Prostate gland (tissue), 2 donors: ENCODE measurements at regions not wholly inside any gene's neighbourhood (a gene's known extent, or its start where the extent isn't known, plus 50 kb on each side); places are given as distances from the start of the nearest gene placed in this dataset.

Experiments
- DNase-seq: peaks from one replicate; pipeline ENCODE4 v3.0.0-alpha.2; 2019; ENCODE audit warnings: low spot score
- H3K27ac ChIP-seq, 2 donors: fragments of 200-600 bp; sonication (generic); 2 replicates each; pipeline ENCODE4 v1.5.1; 2017 to 2019
- H3K27me3 ChIP-seq: fragments of 200-600 bp; sonication (generic); replicated peaks from 2 replicates; pipeline ENCODE4 v1.5.1; 2019; ENCODE audit not compliant: insufficient read depth
- H3K36me3 ChIP-seq, 2 donors: fragments of 200-600 bp; sonication (generic); 1 replicate in 1 of 2; 2 replicates in 1 of 2; pipeline versions ENCODE4 v1.5.1 to v1.8.1; 2017 to 2019
- H3K4me1 ChIP-seq: fragments of 200-600 bp; sonication (generic); replicated peaks from 2 replicates; pipeline ENCODE4 v1.5.1; 2019
- H3K4me3 ChIP-seq, 2 donors: fragments of 200-600 bp; sonication (generic); 2 replicates each; pipeline ENCODE4 v1.5.1; 2017 to 2019
- H3K9me3 ChIP-seq: fragments of 200-600 bp; sonication (generic); 2 replicates; pipeline ENCODE4 v1.5.1; 2017
- CTCF ChIP-seq, 4 experiments: fragments of 200-600 bp in 2 of 4; fragments of 450-650 bp in 2 of 4; sonication (generic) in 2 of 4; IDR thresholded peaks; 1 replicate in 3 of 4; 2 replicates in 1 of 4; pipeline ENCODE4 v1.5.1; 2016 to 2019; ENCODE audit warnings: antibody characterized with exemption in 4 of 4, mild to moderate bottlenecking in 2 of 4, moderate library complexity in 2 of 4
- POLR2A ChIP-seq: fragments of 450-650 bp; IDR thresholded peaks from one replicate; pipeline ENCODE4 v1.6.1; 2016; ENCODE audit warnings: antibody characterized with exemption, mild to moderate bottlenecking
- POLR2AphosphoS5 ChIP-seq: sonication (generic); formaldehyde crosslinking; IDR thresholded peaks from one replicate; pipeline ENCODE4 v1.6.1; 2017; ENCODE audit warnings: antibody characterized with exemption
- WGBS: methylation state at CpG from one replicate; pipeline ENCODE4 v1.1.5; 2018; 5-methylcytosine and 5-hydroxymethylcytosine counted together
- intact Hi-C: fragments of 100-400 bp; cut with DNase I; formaldehyde crosslinking; loops from one replicate; pipeline ENCODE4 v1.14.2; 2022

DNA sequence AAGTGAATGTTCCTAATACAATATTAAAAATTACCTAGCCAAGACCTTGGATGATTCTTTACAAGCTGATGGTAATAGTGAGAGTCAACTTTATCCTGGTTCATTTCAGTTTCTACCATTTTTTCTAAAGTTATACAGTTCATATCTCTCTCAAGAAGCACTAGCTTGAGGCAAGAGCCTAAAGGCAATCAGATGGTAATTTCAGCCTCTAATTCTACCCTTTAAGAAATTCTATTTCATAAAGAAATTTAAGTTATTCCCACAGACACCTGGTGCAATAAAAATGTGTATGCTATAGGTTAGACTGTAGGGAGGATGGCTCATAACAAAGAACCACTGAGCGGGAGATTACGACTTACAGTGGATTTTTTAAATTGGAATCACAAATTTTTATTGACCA lies 984.2 kb upstream of the ADGRL3 start:
- Histone ChIP-seq H3K27ac (no peak overlapping the region), H3K9me3 (no peaks in the 10 kb centered on the region), H3K4me1 (no peaks in the 10 kb centered on the region), H3K4me3 (no peak overlapping the region), H3K36me3 (no peaks in the 10 kb centered on the region), H3K27me3 (no peaks in the 10 kb centered on the region)
- no peak for TF ChIP-seq POLR2A
- TF ChIP-seq CTCF (IDR thresholded peaks at IDR 0.05) = no peak
- 99% methylated on average over 2 of the region's 2 CpGs for WGBS
- DNase-seq = no peak
- intact Hi-C loops = no loop called here

DNA sequence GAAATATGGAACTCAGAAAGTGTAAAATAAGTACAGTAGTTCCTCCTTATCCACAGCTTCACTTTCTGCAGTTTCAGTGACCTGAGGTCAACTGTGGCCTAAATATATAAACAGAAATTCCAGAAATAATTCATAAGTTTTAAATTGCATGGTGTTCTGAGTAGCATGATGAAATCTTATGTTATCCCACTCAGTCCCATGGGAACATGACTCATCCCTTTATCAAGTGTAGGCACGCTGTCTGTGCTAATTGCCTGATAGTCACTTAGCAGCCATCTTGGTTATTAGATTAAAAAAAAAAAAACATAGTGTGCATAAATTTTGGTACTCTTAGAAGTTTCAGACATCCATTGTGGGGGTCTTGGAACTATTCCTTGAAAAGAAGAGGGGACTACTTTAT lies 983.4 kb upstream of the ADGRL3 start:
- H3K9me3 ChIP-seq = no peaks in the 10 kb centered on the region
- no peaks in the 10 kb centered on the region for H3K36me3 ChIP-seq
- DNase-seq = no peak
- H3K27ac ChIP-seq = no peak overlapping the region
- intact Hi-C loops = no loop called here
- H3K4me1 ChIP-seq = no peaks in the 10 kb centered on the region
- WGBS = 80% methylated on average over 1 of the region's 1 CpG
- H3K4me3 ChIP-seq = no peak overlapping the region
- TF ChIP-seq POLR2A (no peak), POLR2AphosphoS5 (no peak), CTCF (IDR thresholded peaks at IDR 0.05) (no peak)
- H3K27me3 ChIP-seq = no peaks in the 10 kb centered on the region

GRCh38 chr4:60221866-60222265 lies 978.3 kb upstream of the ADGRL3 start:
- Histone ChIP-seq H3K27me3 (no peaks in the 10 kb centered on the region), H3K4me1 (no peaks in the 10 kb centered on the region), H3K9me3 (no peaks in the 10 kb centered on the region), H3K36me3 (no peaks in the 10 kb centered on the region), H3K27ac (no peak overlapping the region), H3K4me3 (no peak overlapping the region)
- 93% methylated on average over 5 of the region's 5 CpGs for WGBS
- no peak for TF ChIP-seq POLR2A
- TF ChIP-seq POLR2AphosphoS5 = no peak
- TF ChIP-seq CTCF (IDR thresholded peaks at IDR 0.05) = no peak
- intact Hi-C loops = no loop called here
- DNase-seq = no peak

DNA sequence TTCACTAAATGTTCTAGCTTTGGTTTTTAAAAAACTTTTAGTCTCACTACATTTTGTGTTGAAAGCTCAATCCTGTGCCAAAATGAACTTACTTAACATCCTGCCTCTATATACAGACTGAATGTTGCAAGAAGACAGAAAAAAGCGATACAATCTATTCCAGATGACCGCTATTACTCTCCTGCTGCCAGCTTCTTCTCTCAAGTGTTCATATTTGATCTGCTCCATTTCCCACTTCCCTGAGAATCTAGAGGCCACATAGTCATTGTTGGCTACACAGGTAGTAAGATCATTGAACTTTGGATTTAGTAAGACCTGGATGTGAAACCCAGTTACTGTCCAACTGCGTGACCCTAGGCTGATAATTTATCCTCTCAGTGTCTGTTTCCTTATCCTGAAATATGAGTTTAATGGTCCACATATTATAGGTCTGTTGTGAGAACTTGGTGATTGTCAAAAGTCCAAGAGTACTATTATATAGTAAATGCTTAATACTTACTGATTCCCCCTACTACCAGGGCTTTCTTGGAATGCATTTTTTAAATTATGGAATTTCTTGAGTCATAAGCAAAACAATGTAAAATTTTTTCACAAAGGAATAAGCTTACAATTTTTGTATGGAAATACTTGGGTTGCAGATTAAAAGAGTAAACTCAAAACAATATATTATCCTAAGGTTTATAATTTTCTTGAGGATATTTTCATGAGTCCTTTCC lies 976.8 kb upstream of the ADGRL3 start:
- TF ChIP-seq POLR2AphosphoS5 (no peak), POLR2A (no peak), CTCF (IDR thresholded peaks at IDR 0.05) (no peak)
- Histone ChIP-seq H3K36me3 (no peaks in the 10 kb centered on the region), H3K9me3 (no peaks in the 10 kb centered on the region), H3K4me1 (no peaks in the 10 kb centered on the region), H3K4me3 (no peak overlapping the region), H3K27me3 (no peaks in the 10 kb centered on the region), H3K27ac (no peak overlapping the region)
- WGBS = 76% methylated on average over 3 of the region's 3 CpGs
- intact Hi-C loops = no loop called here
- no peak for DNase-seq

- no peak for TF ChIP-seq CTCF (IDR thresholded peaks at IDR 0.05)
- no peak for TF ChIP-seq POLR2AphosphoS5
- TF ChIP-seq POLR2A = no peak
- DNase-seq = no peak
- H3K9me3 ChIP-seq = no peaks in the 10 kb centered on the region
- no peak overlapping the region for H3K27ac ChIP-seq
- no peak overlapping the region for H3K4me3 ChIP-seq
- intact Hi-C loops = no loop called here
- H3K36me3 ChIP-seq = no peaks in the 10 kb centered on the region
- H3K4me1 ChIP-seq = no peaks in the 10 kb centered on the region
- H3K27me3 ChIP-seq = no peaks in the 10 kb centered on the region
- WGBS = 50% methylated on average over 4 of the region's 4 CpGs
Observed at GRCh38 chr4:60241866-60242265, 958.3 kb upstream of the ADGRL3 start.
